Neural cell (in vitro differentiated cells): ENCODE measurements at regions not wholly inside any gene's neighbourhood (a gene's known extent, or its start where the extent isn't known, plus 50 kb on each side); places are given as distances from the start of the nearest gene placed in this dataset.

Experiments
- CTCF ChIP-seq: fragments of 450-650 bp; IDR thresholded peaks from 2 replicates; pipeline ENCODE4 v1.5.1; 2014; ENCODE audit warnings: antibody characterized with exemption, mild to moderate bottlenecking, moderate library complexity; ENCODE audit not compliant: poor library complexity, severe bottlenecking
- RAD21 ChIP-seq: fragments of 450-650 bp; conservative IDR thresholded peaks from 2 replicates; pipeline ENCODE4 v1.6.1; 2014; ENCODE audit warnings: antibody characterized with exemption, mild to moderate bottlenecking, moderate library complexity
- REST ChIP-seq: IDR thresholded peaks from 2 replicates; pipeline ENCODE4 v1.6.1; 2012; ENCODE audit warnings: borderline replicate concordance

GRCh38 chr17:12318571-12319266 lies 298.0 kb downstream of the MAP2K4 start:
- no peak for TF ChIP-seq REST
- no peak for TF ChIP-seq CTCF
- no peak for TF ChIP-seq RAD21
